ENCODE measurements at regions not wholly inside any gene's neighbourhood (a gene's known extent, or its start where the extent isn't known, plus 50 kb on each side); places are given as distances from the start of the nearest gene placed in this dataset.

GRCh38 chr13:91141543-91142061 is 205.9 kb upstream of the MIR17HG start:
- DNase-seq: no peak

GRCh38 chr13:91142572-91142971 is 204.9 kb upstream of the MIR17HG start:
- DNase-seq: peak; percentile 47

GRCh38 chr13:91144054-91144453 is 203.4 kb upstream of the MIR17HG start:
- no peak for DNase-seq

- no peak for DNase-seq
Measured at GRCh38 chr13:91144486-91144885, 203.0 kb upstream of the MIR17HG start.

GRCh38 chr13:91145571-91146205 is 201.8 kb upstream of the MIR17HG start:
- no peak for DNase-seq

- no peak for DNase-seq
Measured at GRCh38 chr13:91146601-91147000, 200.9 kb upstream of the MIR17HG start.

- DNase-seq: no peak
Measured at GRCh38 chr13:91148098-91148497, 199.4 kb upstream of the MIR17HG start.

GRCh38 chr13:91151921-91152320 is 195.6 kb upstream of the MIR17HG start:
- DNase-seq: no peak

GRCh38 chr13:91153372-91153771 is 194.1 kb upstream of the MIR17HG start:
- DNase-seq: no peak

- no peak for DNase-seq
Measured at GRCh38 chr13:91154558-91155353, 192.7 kb upstream of the MIR17HG start.

GRCh38 chr13:91155512-91156114 is 191.9 kb upstream of the MIR17HG start:
- DNase-seq: no peak

- no peak for DNase-seq
Measured at GRCh38 chr13:91157273-91158016, 190.0 kb upstream of the MIR17HG start.

GRCh38 chr13:91158017-91158395 is 189.5 kb upstream of the MIR17HG start:
- DNase-seq: no peak

GRCh38 chr13:91162180-91162579 is 185.3 kb upstream of the MIR17HG start:
- no peak for DNase-seq

GRCh38 chr13:91162589-91162988 is 184.9 kb upstream of the MIR17HG start:
- DNase-seq: no peak

- DNase-seq: no peak
Measured at GRCh38 chr13:91165758-91166157, 181.7 kb upstream of the MIR17HG start.

GRCh38 chr13:91166714-91167511 is 180.6 kb upstream of the MIR17HG start:
- DNase-seq: no peak

GRCh38 chr13:91167706-91168385 is 179.6 kb upstream of the MIR17HG start:
- no peak for DNase-seq

- DNase-seq: no peak
Measured at GRCh38 chr13:91168386-91168711, 179.1 kb upstream of the MIR17HG start.

GRCh38 chr13:91169321-91170050 is 178.0 kb upstream of the MIR17HG start:
- no peak for DNase-seq

GRCh38 chr13:91172160-91172559 is 175.3 kb upstream of the MIR17HG start:
- no peak for DNase-seq

Measured in NCI-H1092 (cell line).